ENCODE measurements at regions not wholly inside any gene's neighbourhood (a gene's known extent, or its start where the extent isn't known, plus 50 kb on each side); places are given as distances from the start of the nearest gene placed in this dataset.

DNA sequence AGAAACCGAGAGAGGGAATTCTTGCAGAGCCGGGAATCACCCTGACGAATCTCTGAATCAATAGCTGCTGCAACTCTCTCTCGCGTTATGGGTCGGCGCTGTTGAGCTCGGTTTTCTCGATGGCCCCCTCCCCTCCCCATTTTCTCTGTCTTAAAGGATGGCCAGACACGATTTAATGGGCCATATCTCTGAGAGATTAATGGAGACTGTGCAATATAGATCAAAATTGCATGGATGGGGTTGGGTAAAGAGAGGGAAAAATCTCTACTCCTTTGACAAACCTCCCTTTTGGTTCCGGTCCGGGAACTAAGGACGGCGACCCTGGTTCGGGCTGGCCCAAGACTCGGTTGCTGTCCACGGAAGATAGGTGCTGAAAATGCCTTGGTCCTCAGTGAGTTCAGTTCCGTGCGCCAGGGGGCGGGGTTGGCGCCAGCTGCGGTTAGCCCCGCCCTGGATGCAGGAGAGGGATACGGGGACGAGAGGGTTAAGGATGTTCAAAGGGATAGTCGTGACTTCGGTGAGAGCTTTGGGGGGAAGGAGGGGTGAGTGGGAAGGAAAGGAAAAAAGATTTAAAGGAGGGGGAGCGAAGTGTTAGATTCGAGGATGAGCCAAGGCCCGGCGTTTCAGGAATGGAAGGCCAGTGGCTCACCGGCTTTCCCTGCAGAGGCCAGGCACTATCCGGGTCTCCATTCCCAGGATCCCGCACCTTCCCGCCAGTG lies 103.6 kb upstream of the HSD17B12 start:
- in situ Hi-C loops (cut with MboI; ENCODE audit: low sequenced_read_pairs): loop anchor here (10.0 kb wide), 1 partner anchor 268 kb away; no protein-coding TSS in a partner anchor
- peak; percentile 49 for DNase-seq
- H3K4me1 ChIP-seq (ENCODE audit: control insufficient read depth, insufficient read depth, low read length): no peaks in the 10 kb centered on the region

More for the DNA sequence above, 103.6 kb upstream of the HSD17B12 start:
- Histone ChIP-seq H3K9ac (ENCODE audit: low read depth, low read length) (no peak overlapping the region), H2BK15ac (ENCODE audit: low read depth, low read length) (no peak overlapping the region), H4K20me1 (ENCODE audit: insufficient read depth, low read length) (no peaks in the 10 kb centered on the region), H4K8ac (ENCODE audit: low read depth in 2 of 2, low read length in 2 of 2) (no peak overlapping the region), H3K23ac (ENCODE audit: low read depth, low read length) (no peak overlapping the region), H3K27ac (ENCODE audit: insufficient read depth, low read length) (no peak overlapping the region), H4K91ac (ENCODE audit: insufficient read depth, low read depth, low read length) (no peak overlapping the region), H3K9me3 (ENCODE audit: control insufficient read depth, insufficient read depth, low read length) (no peaks in the 10 kb centered on the region), H3K4me2 (ENCODE audit: low read depth, low read length) (peak overlapping the region; percentile 71), H3K27me3 (ENCODE audit: control insufficient read depth, insufficient read depth, low read length) (peaks cover 80% of the 10 kb centered on the region), H3K56ac (ENCODE audit: extremely low read depth, insufficient read depth, low read length) (no peak overlapping the region), H2AK5ac (ENCODE audit: low read depth, low read length) (no peak overlapping the region), H2BK5ac (ENCODE audit: low read depth, low read length, poor library complexity, severe bottlenecking) (no peak overlapping the region), H2AK9ac (replicated peaks; ENCODE audit: low read depth, low read length, poor library complexity) (no peak overlapping the region), H3K14ac (replicated peaks; ENCODE audit: low read depth, low read length) (no peak overlapping the region), H3K4me3 (ENCODE audit: insufficient read depth, low read depth, low read length) (no peak overlapping the region), H3K79me1 (ENCODE audit: low read depth in 1 of 2, low read length in 2 of 2) (no peaks in the 10 kb centered on the region), H2BK120ac (ENCODE audit: low read depth, low read length) (no peak overlapping the region), H3K18ac (ENCODE audit: low read depth, low read length) (no peak overlapping the region), H3K36me3 (ENCODE audit: control insufficient read depth, insufficient read depth, low read length) (no peaks in the 10 kb centered on the region), H2BK20ac (ENCODE audit: low read depth, low read length) (no peak overlapping the region), H4K5ac (ENCODE audit: low read depth, low read length) (no peak overlapping the region), H3K4ac (ENCODE audit: low read depth, low read length) (no peak overlapping the region), H2AFZ (replicated peaks; ENCODE audit: low read length, poor library complexity) (no peak overlapping the region), H3K9me1 (ENCODE audit: insufficient read depth, low read length) (peaks cover 2% of the 10 kb centered on the region; the same call in 1 of the 2 replicates)
- ATAC-seq (ENCODE audit: low read depth): 0 out of 2 replicates have a peak, but pooled peaks have one; percentile 15
- intact Hi-C loops (cut with micrococcal nuclease) (loop anchor here (5.0 kb wide), 1 partner anchor 160 kb away; no protein-coding TSS in a partner anchor), dilution Hi-C loops (cut with HindIII; ENCODE audit: low sequenced_read_pairs, unreplicated experiment) (no loop called here)
- ChIA-PET POLR2A (ENCODE audit: unreplicated experiment) (no interaction called here), CTCF (no interaction called here)
- BruUV-seq (replicated peaks): no TSS peak
- WGBS, 2 experiments (ENCODE audit: extremely low coverage in 2 of 2, insufficient read length in 1 of 2): 0% methylated on average over 9 of the region's 35 CpGs; no CpG with 5 or more reads in 1 of the 2 experiments
- TF ChIP-seq MAZ (IDR thresholded peaks at IDR 0.05; ENCODE audit: borderline replicate concordance, low read depth, low read length): peak; percentile 37; the same call in 1 of the 2 replicates
- no peak for TF ChIP-seq CEBPB (IDR thresholded peaks at IDR 0.05; ENCODE audit: low read depth, low read length)
- TF ChIP-seq, protein P1, sequence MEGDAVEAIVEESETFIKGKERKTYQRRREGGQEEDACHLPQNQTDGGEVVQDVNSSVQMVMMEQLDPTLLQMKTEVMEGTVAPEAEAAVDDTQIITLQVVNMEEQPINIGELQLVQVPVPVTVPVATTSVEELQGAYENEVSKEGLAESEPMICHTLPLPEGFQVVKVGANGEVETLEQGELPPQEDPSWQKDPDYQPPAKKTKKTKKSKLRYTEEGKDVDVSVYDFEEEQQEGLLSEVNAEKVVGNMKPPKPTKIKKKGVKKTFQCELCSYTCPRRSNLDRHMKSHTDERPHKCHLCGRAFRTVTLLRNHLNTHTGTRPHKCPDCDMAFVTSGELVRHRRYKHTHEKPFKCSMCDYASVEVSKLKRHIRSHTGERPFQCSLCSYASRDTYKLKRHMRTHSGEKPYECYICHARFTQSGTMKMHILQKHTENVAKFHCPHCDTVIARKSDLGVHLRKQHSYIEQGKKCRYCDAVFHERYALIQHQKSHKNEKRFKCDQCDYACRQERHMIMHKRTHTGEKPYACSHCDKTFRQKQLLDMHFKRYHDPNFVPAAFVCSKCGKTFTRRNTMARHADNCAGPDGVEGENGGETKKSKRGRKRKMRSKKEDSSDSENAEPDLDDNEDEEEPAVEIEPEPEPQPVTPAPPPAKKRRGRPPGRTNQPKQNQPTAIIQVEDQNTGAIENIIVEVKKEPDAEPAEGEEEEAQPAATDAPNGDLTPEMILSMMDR (conservative IDR thresholded peaks at IDR 0.05; ENCODE audit: low read depth, low read length): peak; percentile 35
- no peak for TF ChIP-seq MXI1 (IDR thresholded peaks at IDR 0.05; ENCODE audit: borderline replicate concordance, low read depth, low read length)
- TF ChIP-seq POLR2A (IDR thresholded peaks at IDR 0.05; ENCODE audit: low read depth, low read length): no peak
- no peak for TF ChIP-seq BHLHE40 (IDR thresholded peaks at IDR 0.05; ENCODE audit: low read depth, low read length)
- TF ChIP-seq RCOR1 (IDR thresholded peaks at IDR 0.05; ENCODE audit: insufficient replicate concordance, low read length): peak; percentile 41
- TF ChIP-seq MAFK (IDR thresholded peaks at IDR 0.05; ENCODE audit: low read depth, low read length): no peak

All from IMR-90 (cell line).